ENCODE measurements at regions not wholly inside any gene's neighbourhood (a gene's known extent, or its start where the extent isn't known, plus 50 kb on each side); places are given as distances from the start of the nearest gene placed in this dataset.

DNA sequence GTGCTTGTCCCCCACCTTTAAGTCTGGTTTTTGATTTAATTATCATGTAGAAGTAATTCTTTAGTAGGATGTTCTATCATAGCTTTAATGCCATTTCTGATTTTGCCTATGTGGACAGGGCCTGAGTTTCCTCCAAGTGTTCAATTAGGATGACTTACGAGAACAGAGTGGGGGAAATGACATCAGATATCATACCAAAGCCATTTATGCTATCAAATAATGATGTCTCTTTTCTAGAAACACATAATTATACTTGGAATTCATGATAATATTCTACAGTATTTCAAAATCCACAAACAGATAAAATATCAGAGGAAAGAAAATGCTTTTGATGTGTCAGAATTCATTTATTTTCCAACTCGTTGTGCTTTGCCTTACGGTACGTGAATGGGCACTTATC lies 165.9 kb upstream of the SPRED2 start:
- intact Hi-C loops (cut with micrococcal nuclease) (no loop called here), in situ Hi-C loops (cut with MboI; ENCODE audit: low sequenced_read_pairs) (no loop called here), dilution Hi-C loops (cut with HindIII; ENCODE audit: low sequenced_read_pairs, unreplicated experiment) (no loop called here)
- Histone ChIP-seq H3K23ac (ENCODE audit: low read depth, low read length) (no peak overlapping the region), H2BK20ac (ENCODE audit: low read depth, low read length) (no peak overlapping the region), H3K56ac (ENCODE audit: extremely low read depth, insufficient read depth, low read length) (no peak overlapping the region), H3K4me3 (ENCODE audit: insufficient read depth, low read depth, low read length) (no peak overlapping the region), H3K9me3 (ENCODE audit: control insufficient read depth, insufficient read depth, low read length) (no peaks in the 10 kb centered on the region), H3K27me3 (ENCODE audit: control insufficient read depth, insufficient read depth, low read length) (peaks cover 2% of the 10 kb centered on the region), H2BK15ac (ENCODE audit: low read depth, low read length) (no peak overlapping the region), H3K4me1 (ENCODE audit: control insufficient read depth, insufficient read depth, low read length) (no peaks in the 10 kb centered on the region), H3K18ac (ENCODE audit: low read depth, low read length) (no peak overlapping the region), H3K9me1 (ENCODE audit: insufficient read depth, low read length) (no peaks in the 10 kb centered on the region), H2AK9ac (replicated peaks; ENCODE audit: low read depth, low read length, poor library complexity) (no peak overlapping the region), H3K9ac (ENCODE audit: low read depth, low read length) (no peak overlapping the region), H3K79me1 (ENCODE audit: low read depth in 1 of 2, low read length in 2 of 2) (no peaks in the 10 kb centered on the region), H4K5ac (ENCODE audit: low read depth, low read length) (no peak overlapping the region), H4K8ac (ENCODE audit: low read depth in 2 of 2, low read length in 2 of 2) (no peak overlapping the region), H2BK120ac (ENCODE audit: low read depth, low read length) (no peak overlapping the region), H3K4me2 (ENCODE audit: low read depth, low read length) (no peak overlapping the region), H3K14ac (replicated peaks; ENCODE audit: low read depth, low read length) (no peak overlapping the region), H2BK5ac (ENCODE audit: low read depth, low read length, poor library complexity, severe bottlenecking) (no peak overlapping the region), H4K91ac (ENCODE audit: insufficient read depth, low read depth, low read length) (no peak overlapping the region), H2AK5ac (ENCODE audit: low read depth, low read length) (no peak overlapping the region), H3K4ac (ENCODE audit: low read depth, low read length) (no peak overlapping the region), H3K27ac (ENCODE audit: insufficient read depth, low read length) (no peak overlapping the region), H3K36me3 (ENCODE audit: control insufficient read depth, insufficient read depth, low read length) (no peaks in the 10 kb centered on the region), H2AFZ (replicated peaks; ENCODE audit: low read length, poor library complexity) (no peak overlapping the region), H4K20me1 (ENCODE audit: insufficient read depth, low read length) (no peaks in the 10 kb centered on the region)
- ChIA-PET POLR2A (ENCODE audit: unreplicated experiment) (no interaction called here), CTCF (no interaction called here)
- no CpG with 5 or more reads among the region's 4 CpGs for WGBS, 2 experiments (ENCODE audit: extremely low coverage in 2 of 2, insufficient read length in 1 of 2)
- ATAC-seq (ENCODE audit: low read depth) (no peak), DNase-seq (no peak)
- TF ChIP-seq BHLHE40 (IDR thresholded peaks at IDR 0.05; ENCODE audit: low read depth, low read length): no peak
- no peak for TF ChIP-seq SMC3 (IDR thresholded peaks at IDR 0.05; ENCODE audit: low read depth, low read length)
- no peak for TF ChIP-seq MXI1 (IDR thresholded peaks at IDR 0.05; ENCODE audit: borderline replicate concordance, low read depth, low read length)
- TF ChIP-seq MAZ (IDR thresholded peaks at IDR 0.05; ENCODE audit: borderline replicate concordance, low read depth, low read length): no peak
- TF ChIP-seq USF2 (IDR thresholded peaks at IDR 0.05; ENCODE audit: low read depth, low read length): no peak
- TF ChIP-seq NFE2L2 (IDR thresholded peaks at IDR 0.05; ENCODE audit: low read depth, low read length): no peak
- no peak for TF ChIP-seq POLR2A (IDR thresholded peaks at IDR 0.05; ENCODE audit: low read depth, low read length)
- no peak for TF ChIP-seq RCOR1 (IDR thresholded peaks at IDR 0.05; ENCODE audit: insufficient replicate concordance, low read length)
- no peak for TF ChIP-seq RAD21 (IDR thresholded peaks at IDR 0.05; ENCODE audit: low read length)
- no TSS peak for BruUV-seq (replicated peaks)

Measured in IMR-90 (cell line).